HG02884 (cell line): ENCODE measurements at regions not wholly inside any gene's neighbourhood (a gene's known extent, or its start where the extent isn't known, plus 50 kb on each side); places are given as distances from the start of the nearest gene placed in this dataset.
"Not testable (repeated sequence)": the region's sequence is repeated elsewhere in the genome, so short reads cannot be mapped to it uniquely, and the experiment has no call there.

ENCODE experiments used
- ATAC-seq: cut with Tn5 transposase; IDR thresholded peaks from one replicate; pipeline ENCODE4 v1.9.1; 2021; ENCODE audit warnings: mild to moderate bottlenecking, moderate library complexity; ENCODE audit not compliant: unreplicated experiment

GRCh38 chr3:178200316-178200715 lies 335.9 kb upstream of the KCNMB2 start:
- ATAC-seq, result no peak

- no peak for ATAC-seq
These were observed 334.5 kb upstream of the KCNMB2 start for GRCh38 chr3:178201714-178202113.

GRCh38 chr3:178202194-178202593 lies 334.0 kb upstream of the KCNMB2 start:
- no peak for ATAC-seq

DNA sequence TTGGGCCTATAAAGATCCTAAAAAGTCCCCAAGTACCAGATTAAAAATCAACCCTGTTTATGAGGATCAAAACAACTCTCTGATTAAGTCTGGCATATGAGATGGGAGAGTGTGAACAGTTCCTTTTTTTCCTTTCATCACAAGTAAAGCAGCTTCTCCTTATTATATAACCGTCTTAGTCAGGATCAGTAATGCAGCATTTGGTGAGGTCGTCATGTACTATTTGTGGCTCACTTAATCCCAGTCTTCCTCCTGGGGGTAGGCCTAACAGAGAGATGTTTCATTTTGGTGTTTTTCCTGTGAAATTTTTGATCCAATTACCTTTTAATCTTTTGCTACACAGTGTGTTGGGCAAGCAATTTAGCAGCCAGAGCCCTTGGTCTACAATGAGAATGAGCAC lies 333.1 kb upstream of the KCNMB2 start:
- ATAC-seq, result no peak

DNA sequence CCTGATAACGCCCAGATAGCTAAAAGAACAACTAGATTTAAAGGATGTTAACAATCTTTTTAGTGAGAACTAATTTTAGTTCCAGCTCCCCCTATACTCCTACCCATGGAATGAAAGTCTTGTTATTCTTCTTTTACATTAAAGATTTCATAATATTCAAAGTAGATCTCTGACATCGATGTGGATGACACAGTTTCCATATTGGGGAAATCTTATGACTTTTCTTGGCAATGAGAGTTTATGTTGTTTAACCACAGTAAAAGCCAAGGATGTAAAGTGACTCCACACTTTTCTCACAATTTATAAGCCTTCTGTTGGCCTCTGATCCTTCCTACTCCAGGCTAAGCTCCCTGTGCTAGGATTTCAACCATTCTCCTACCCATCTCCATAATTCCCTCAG lies 332.6 kb upstream of the KCNMB2 start:
- ATAC-seq, result no peak

DNA sequence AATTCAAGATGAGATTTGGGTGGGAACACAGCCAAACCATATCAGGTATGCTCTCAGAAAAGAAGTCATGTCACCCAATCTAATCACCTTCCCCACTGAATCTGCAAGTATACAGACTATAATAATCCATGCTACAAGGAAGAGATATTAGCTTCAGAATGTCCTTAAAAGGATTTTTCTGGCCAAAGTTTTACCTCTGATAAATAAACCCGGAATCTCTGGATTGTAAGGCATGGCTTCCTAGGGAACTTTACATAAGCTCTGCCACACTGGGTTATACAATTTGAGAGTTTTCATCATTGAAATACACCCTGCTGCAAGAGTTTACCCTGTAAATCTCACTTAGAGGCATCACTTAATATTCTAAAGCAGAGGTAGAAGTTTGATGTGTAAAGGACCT lies 330.5 kb upstream of the KCNMB2 start:
- ATAC-seq, result no peak

- ATAC-seq, result no peak
These were observed 329.7 kb upstream of the KCNMB2 start for GRCh38 chr3:178206521-178206920.

DNA sequence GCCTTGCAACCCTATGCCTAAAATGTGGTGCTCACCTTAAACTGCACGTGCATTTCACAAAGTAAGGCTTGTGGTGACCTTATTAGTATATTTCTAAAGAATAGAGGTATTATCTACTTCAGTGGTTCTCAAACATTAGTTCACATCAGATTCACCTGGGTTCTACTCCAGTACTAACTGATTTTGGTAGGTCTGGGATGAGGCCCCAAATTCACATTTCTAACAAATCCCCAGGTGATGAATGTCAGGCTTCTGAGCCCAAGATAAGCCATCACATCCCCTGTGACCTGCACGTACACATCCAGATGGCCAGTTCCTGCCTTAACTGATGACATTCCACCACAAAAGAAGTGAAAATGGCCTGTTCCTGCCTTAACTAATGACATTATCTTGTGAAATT lies 329.1 kb upstream of the KCNMB2 start:
- not testable (repeated sequence) for ATAC-seq

GRCh38 chr3:178207627-178208026 lies 328.6 kb upstream of the KCNMB2 start:
- not testable (repeated sequence) for ATAC-seq

- ATAC-seq, result not testable (repeated sequence)
These were observed 327.1 kb upstream of the KCNMB2 start for GRCh38 chr3:178209116-178209515.

DNA sequence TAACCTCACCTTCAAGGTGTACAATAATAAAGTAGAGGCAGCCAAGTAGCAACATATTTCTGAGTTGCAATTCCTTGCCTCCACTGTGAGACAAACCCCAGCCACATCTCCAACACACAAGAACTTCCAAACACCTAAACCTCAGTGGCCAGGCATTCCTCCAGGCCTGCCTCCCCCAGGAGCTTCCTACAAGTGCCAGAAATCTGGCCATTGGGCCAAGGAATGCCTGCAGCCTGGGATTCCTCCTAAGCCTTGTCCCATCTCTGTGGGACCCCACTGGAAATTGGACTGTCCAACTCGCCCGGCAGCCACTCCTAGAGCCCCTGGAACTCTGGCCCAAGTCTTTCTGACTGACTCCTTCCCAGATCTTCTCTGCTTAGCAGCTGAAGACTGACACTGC lies 326.6 kb upstream of the KCNMB2 start:
- ATAC-seq, result not testable (repeated sequence)

GRCh38 chr3:178211086-178211485 lies 325.1 kb upstream of the KCNMB2 start:
- not testable (repeated sequence) for ATAC-seq

- ATAC-seq, result no peak
These were observed 318.8 kb upstream of the KCNMB2 start for GRCh38 chr3:178217479-178217878.

GRCh38 chr3:178218231-178218630 lies 318.0 kb upstream of the KCNMB2 start:
- no peak for ATAC-seq

- ATAC-seq, result not testable (repeated sequence)
These were observed 316.6 kb upstream of the KCNMB2 start for GRCh38 chr3:178219661-178220060.

- no peak for ATAC-seq
These were observed 312.4 kb upstream of the KCNMB2 start for GRCh38 chr3:178223876-178224275.

DNA sequence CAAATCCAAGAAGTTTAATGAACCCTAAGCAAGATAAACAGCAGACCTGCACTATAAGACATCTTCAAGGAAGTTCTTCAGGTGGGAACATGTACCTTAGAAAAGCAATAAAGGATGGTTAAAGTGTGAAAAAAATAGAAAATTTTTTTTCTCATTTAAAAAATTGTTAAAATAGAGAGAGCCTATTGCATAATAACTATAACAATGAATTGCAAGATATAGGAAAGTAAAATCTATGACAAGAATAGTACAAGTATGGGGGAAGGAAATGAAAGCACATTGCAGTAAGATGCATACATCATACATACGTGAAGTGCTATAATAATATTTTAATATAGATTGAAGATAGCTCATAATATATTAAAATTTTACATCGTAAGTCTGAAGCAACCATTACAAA lies 310.1 kb upstream of the KCNMB2 start:
- ATAC-seq, result no peak

DNA sequence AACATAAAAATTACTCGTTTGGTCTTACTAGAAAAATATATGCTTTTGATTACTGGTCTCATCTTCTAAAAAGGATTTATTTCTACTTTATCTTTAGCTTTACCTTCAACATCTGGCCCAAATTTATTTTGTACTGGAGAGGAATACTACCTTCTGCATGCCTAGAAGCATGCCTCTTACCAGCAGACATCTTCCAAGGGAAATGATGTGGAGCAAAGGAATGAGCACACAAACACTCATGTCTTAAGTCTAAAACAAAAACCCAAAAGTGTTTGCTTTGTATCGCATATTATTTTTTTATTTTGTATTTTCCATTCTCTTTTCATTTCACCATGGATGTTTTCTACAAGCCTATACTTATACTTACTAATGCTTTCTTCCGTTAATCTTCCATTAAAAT lies 304.6 kb upstream of the KCNMB2 start:
- ATAC-seq, result no peak

GRCh38 chr3:178233371-178234071 lies 302.7 kb upstream of the KCNMB2 start:
- ATAC-seq, result no peak

- ATAC-seq, result no peak
These were observed 299.5 kb upstream of the KCNMB2 start for GRCh38 chr3:178236555-178237277.

- no peak for ATAC-seq
These were observed 298.1 kb upstream of the KCNMB2 start for GRCh38 chr3:178238179-178238578.
